WERI-Rb-1 (cell line): ENCODE measurements at regions not wholly inside any gene's neighbourhood (a gene's known extent, or its start where the extent isn't known, plus 50 kb on each side); places are given as distances from the start of the nearest gene placed in this dataset.

Source experiments
- DNase-seq: peaks from one replicate; pipeline ENCODE4 v3.0.0-alpha.2; 2020
- H3K27ac ChIP-seq: fragments of 250-450 bp; sonication (Bioruptor Pico); 2 replicates; pipeline ENCODE4 v1.5.1; 2020; ENCODE audit warnings: mild to moderate bottlenecking, moderate library complexity
- H3K27me3 ChIP-seq: fragments of 250-450 bp; sonication (Bioruptor Pico); 2 replicates; pipeline ENCODE4 v1.5.1; 2021; ENCODE audit warnings: mild to moderate bottlenecking, low read depth, moderate library complexity; ENCODE audit not compliant: insufficient read depth, severe bottlenecking
- H3K36me3 ChIP-seq: fragments of 250-450 bp; sonication (Bioruptor Pico); 2 replicates; pipeline ENCODE4 v1.5.1; 2020; ENCODE audit warnings: mild to moderate bottlenecking, moderate library complexity
- H3K4me3 ChIP-seq: 2 replicates; pipeline ENCODE4 v1.5.1; 2011; ENCODE audit warnings: low read depth, mild to moderate bottlenecking, control low read depth, low read length
- H3K9me3 ChIP-seq: fragments of 250-450 bp; sonication (Bioruptor Pico); 2 replicates; pipeline ENCODE4 v1.5.1; 2021; ENCODE audit warnings: mild to moderate bottlenecking, moderate library complexity; ENCODE audit not compliant: severe bottlenecking
- TF ChIP-seq, protein P1 (sequence below): IDR thresholded peaks from 2 replicates; pipeline ENCODE4 v1.5.1; 2011; ENCODE audit warnings: low read depth, mild to moderate bottlenecking, control low read depth, inconsistent platforms, low read length

GRCh38 chr4:58590722-58591121 lies 1480.5 kb upstream of the IGFBP7 start:
- no peak for DNase-seq
- no peaks in the 10 kb centered on the region for H3K9me3 ChIP-seq
- no peaks in the 10 kb centered on the region for H3K27me3 ChIP-seq
- no peaks in the 10 kb centered on the region for H3K36me3 ChIP-seq
- TF ChIP-seq, protein P1, sequence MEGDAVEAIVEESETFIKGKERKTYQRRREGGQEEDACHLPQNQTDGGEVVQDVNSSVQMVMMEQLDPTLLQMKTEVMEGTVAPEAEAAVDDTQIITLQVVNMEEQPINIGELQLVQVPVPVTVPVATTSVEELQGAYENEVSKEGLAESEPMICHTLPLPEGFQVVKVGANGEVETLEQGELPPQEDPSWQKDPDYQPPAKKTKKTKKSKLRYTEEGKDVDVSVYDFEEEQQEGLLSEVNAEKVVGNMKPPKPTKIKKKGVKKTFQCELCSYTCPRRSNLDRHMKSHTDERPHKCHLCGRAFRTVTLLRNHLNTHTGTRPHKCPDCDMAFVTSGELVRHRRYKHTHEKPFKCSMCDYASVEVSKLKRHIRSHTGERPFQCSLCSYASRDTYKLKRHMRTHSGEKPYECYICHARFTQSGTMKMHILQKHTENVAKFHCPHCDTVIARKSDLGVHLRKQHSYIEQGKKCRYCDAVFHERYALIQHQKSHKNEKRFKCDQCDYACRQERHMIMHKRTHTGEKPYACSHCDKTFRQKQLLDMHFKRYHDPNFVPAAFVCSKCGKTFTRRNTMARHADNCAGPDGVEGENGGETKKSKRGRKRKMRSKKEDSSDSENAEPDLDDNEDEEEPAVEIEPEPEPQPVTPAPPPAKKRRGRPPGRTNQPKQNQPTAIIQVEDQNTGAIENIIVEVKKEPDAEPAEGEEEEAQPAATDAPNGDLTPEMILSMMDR, result no peak
- H3K4me3 ChIP-seq, result no peak overlapping the region
- no peak overlapping the region for H3K27ac ChIP-seq

DNA sequence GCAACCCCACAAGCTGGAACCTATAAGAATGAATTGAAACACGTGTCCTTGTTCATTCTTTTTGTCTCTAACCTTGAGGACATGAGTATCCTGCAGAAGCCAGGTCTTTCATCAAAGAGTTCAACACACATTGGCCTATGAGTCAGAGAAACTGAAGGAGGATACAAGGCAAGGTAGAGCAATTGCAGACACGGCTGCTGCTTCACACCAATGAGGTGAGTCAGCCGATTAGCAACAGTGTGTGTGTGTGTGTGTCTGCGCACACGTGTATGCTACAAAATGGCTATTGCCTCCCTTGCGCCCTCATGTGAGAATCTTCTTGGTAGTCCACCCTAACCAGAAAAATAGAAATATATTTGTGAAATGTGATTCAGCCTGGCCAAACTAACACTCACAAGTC lies 1477.7 kb upstream of the IGFBP7 start:
- TF ChIP-seq, protein P1, result no peak
- DNase-seq, result no peak
- Histone ChIP-seq H3K4me3 (no peak overlapping the region), H3K36me3 (no peaks in the 10 kb centered on the region), H3K9me3 (no peaks in the 10 kb centered on the region), H3K27ac (no peak overlapping the region), H3K27me3 (no peaks in the 10 kb centered on the region)

DNA sequence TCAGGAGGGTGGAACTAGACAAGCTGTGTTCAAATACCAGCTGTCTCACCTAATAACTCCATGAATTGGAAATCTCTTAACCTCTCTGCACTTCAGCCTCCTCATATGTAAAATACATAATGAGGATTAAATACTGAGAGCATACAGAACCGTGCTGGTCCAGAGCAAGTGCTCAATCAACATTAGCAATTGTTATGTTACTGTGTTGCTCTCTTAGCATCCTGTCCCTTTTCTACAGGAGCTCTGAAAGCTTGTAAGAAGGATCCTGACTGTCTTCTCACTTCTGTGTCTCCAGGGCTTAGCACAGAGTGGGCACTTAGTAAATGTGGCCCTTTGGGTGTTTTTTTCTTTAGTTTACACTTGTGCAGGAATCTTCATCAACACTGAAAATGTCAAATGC lies 1456.1 kb upstream of the IGFBP7 start:
- H3K27me3 ChIP-seq, result no peaks in the 10 kb centered on the region
- H3K4me3 ChIP-seq, result no peak overlapping the region
- no peak for DNase-seq
- TF ChIP-seq, protein P1, result no peak
- H3K36me3 ChIP-seq, result no peaks in the 10 kb centered on the region
- peaks cover 5% of the 10 kb centered on the region for H3K9me3 ChIP-seq
- H3K27ac ChIP-seq, result no peak overlapping the region

GRCh38 chr4:58564695-58565475 lies 1454.7 kb upstream of the IGFBP7 start:
- no peaks in the 10 kb centered on the region for H3K27me3 ChIP-seq
- DNase-seq, result no peak
- H3K36me3 ChIP-seq, result no peaks in the 10 kb centered on the region
- H3K4me3 ChIP-seq, result no peak overlapping the region
- TF ChIP-seq, protein P1, result no peak
- H3K27ac ChIP-seq, result no peak overlapping the region
- H3K9me3 ChIP-seq, result peaks cover under 1% of the 10 kb centered on the region

- H3K4me3 ChIP-seq, result no peak overlapping the region
- TF ChIP-seq, protein P1, result no peak
- DNase-seq, result no peak
- H3K36me3 ChIP-seq, result no peaks in the 10 kb centered on the region
- H3K27ac ChIP-seq, result no peak overlapping the region
- no peaks in the 10 kb centered on the region for H3K27me3 ChIP-seq
- H3K9me3 ChIP-seq, result no peaks in the 10 kb centered on the region
These were observed 1451.0 kb upstream of the IGFBP7 start for GRCh38 chr4:58561170-58561569.

- no peak overlapping the region for H3K27ac ChIP-seq
- no peaks in the 10 kb centered on the region for H3K27me3 ChIP-seq
- no peaks in the 10 kb centered on the region for H3K9me3 ChIP-seq
- H3K36me3 ChIP-seq, result no peaks in the 10 kb centered on the region
- H3K4me3 ChIP-seq, result no peak overlapping the region
- no peak for DNase-seq
- TF ChIP-seq, protein P1, result no peak
These were observed 1450.6 kb upstream of the IGFBP7 start for GRCh38 chr4:58560736-58561135.
